Kidney capillary endothelial cell (primary cell): ENCODE measurements at regions not wholly inside any gene's neighbourhood (a gene's known extent, or its start where the extent isn't known, plus 50 kb on each side); places are given as distances from the start of the nearest gene placed in this dataset.
"Not testable (repeated sequence)": the region's sequence is repeated elsewhere in the genome, so short reads cannot be mapped to it uniquely, and the experiment has no call there.

Experiments used
- DNase-seq: peaks from one replicate; pipeline ENCODE4 v3.0.0-alpha.2; 2018; ENCODE audit warnings: low spot score

DNA sequence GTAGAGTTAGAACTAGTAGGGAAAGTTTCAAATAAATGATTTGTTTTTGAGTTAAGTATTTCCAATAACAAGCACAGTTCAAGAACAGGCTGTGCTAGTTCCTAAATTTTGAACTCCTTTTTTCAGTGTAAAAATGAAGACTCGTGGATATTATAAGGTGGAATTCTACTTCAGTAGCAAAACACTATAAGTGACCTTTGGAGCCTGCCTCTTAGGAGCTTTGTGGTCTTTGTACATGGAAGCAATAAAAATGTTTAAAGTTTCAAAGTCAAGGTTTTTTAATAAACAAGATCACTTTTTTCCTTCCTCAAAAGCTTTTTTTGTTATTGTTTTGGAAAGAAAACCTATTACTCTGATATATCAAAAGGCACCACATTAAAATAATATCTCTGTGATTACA, 292.4 kb upstream of the VWC2 start:
- no peak for DNase-seq

DNA sequence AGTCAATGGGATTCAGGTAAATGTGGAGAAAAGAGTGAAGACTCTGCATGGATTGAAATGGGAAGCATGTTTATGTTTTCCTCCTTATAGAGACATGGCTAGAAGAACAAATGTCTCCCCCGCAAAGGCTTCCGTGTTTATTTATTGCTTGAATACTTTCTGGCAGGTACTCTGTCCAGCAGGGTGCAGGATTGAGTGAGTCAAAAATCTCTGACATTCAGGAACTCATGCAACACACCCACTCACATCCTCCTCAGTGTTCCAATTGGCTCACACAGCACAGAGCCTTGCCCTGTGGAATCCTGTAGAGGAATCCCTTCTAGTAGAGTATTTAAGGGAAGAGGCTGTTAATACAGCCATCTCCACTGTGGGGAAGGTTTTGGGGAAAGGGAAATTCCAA, 290.3 kb upstream of the VWC2 start:
- DNase-seq = no peak

DNA sequence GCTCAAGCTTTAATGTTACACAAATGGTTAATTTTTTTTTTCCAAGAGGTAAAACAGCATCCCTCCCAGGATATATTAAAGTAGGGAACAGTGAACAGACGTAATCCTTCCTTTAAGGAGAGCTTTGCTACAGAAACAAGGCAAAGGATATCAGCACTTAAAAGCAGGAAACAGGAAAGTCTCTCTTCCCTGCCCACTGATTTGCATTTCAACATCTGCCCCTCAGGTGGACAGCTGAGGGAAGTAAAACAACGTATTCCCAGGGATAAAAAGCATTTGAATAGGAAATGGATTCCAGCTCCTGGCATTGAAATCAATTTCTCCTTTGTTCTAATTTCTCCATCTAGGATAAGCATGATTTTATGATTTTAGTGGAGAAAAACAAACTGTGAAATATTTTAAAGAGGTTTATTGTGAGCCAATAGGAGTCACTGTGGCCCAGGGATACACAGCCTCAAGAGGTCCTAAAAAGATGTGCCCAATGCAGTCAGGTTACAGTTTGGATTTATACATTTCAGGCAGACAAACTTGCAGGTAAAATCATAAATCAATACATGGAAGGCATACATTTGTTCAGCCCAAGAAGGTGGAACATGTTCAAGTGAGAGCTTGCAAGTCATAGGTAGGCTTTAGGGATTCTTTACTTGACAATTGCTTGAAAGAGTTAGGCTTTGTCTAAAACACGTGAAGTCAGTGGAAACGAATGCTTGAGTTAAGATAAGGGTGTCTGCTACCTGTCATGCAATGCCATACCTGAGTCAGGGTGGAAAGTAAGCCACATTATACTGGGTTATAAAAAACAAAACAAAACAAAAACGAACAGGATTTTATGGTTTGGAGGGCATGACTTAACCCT, 286.2 kb upstream of the VWC2 start:
- no peak for DNase-seq

DNA sequence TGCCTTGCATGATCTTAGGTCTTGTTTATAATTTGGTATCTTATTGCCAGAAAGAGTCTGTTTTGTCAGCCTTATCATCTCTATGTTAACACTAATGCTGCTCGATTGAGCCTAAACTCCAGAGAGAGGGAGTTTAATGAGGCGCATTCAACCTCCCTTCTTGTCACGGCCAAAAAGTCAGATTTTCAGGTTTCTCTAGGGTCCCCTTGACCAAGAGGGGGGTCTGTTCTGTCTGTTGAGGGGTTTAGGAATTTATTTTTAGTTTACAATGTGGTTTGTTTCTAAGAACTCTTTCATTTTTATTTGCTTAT, 285.7 kb upstream of the VWC2 start:
- no peak for DNase-seq

DNA sequence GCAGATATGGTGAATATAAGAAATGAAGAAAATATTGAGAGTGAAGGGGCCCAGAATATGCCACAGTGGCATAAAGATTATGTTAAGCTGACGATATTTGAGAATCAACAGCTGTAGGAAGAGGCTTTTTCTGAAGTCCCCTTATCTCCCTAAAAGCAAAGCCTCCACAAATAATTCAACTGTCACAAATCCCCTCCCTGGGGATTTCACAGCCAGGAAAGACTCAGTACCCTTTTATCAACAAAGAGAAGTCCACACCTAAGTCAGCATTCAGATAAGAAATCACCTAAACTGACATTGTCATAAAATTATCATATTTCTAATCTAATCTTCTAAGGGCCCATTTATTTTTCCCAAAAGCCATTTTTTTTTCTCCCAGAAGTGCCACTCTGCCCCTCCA, 284.9 kb upstream of the VWC2 start:
- DNase-seq = no peak

DNA sequence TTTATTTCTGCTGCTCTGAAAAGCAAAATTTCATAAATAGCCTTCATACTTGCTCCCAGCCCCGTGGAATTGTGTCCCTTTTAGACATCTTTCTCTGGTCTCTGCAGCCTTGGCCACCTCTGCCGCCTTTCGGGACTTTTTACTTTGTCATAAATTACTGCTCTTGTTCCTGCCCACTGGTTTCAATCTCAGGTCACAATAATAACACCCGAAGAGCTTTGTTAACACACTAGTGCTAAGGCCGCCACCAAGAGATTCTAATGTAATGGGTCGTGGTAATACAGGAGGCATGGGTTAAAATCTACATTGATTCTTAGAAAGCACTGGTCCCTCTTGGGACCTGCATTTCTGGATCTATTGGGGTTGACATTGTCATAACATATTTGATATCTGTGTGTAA, 276.0 kb upstream of the VWC2 start:
- DNase-seq = no peak

DNA sequence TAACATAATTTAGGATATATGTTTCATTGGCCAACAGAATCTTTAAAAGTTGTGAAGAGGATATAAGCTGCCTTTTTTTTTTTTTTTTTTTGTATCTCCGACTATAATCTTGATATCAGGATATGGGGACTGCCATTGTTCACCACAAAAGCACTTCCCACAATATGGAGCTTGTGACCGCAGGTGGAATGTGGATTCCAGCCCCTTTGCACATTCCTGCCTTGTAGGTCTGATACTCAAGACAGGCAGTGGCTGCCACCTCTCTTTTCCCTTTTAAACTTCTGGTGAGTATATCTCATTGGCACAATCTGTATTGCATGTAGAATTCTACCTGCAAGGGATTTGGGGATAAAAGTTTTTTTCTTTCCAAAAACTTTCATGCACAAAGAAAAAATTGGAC, 272.7 kb upstream of the VWC2 start:
- no peak for DNase-seq

DNA sequence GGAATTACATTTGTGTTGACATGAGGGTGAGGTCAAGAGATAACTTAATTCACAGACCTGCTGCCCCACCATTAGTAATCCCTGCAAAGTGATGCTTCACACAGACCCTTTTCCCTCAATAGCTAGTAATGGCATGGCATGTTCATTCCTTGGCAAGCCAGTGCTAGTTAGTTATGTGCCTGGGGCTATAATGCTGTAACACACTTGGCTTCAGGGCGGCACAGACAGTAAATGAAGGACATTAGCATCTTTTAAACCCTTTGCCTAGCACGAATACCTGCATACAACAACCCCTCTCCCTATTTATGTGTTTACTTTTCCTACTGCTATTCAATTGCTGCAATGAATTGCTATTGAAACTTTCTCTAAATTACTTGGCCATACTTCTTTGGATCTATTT, 266.2 kb upstream of the VWC2 start:
- not testable (repeated sequence) for DNase-seq

DNA sequence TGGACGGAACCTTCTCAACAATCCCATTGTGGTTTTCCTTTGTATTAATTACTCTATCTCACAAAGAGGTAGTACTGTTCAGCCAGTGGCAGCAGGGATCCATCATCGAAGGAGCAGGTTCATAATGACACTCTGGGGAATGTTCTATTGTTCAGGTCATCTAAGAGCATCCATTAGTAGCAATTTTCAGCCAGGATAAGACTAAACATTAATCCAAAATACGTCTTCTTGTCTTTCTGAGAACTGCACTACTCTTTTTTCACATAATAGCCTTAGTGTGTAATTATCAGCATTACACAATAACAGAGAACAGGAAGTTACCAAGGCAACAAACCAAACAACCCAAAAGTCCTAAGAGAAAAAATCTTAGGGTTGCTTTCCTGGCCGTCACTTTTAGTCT, 259.5 kb upstream of the VWC2 start:
- no peak for DNase-seq

DNA sequence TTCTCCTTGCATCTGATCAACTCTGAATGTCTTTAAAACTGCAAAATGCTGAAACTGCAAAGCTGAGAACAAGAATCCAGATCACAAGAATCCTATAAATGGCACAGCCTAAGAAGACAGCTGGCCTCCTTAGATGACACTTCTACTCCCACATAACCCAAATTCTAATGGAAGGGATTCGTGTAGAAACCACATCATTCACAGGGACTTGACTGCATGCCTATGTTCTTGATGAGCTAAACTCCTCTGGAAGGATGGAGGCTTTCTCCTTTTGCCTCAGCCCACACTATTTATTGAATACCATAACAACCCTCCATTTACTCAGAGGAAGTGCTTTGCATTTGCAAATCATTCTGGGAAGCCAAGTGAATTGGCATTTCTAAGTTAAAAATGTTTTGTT, 252.5 kb upstream of the VWC2 start:
- no peak for DNase-seq

DNA sequence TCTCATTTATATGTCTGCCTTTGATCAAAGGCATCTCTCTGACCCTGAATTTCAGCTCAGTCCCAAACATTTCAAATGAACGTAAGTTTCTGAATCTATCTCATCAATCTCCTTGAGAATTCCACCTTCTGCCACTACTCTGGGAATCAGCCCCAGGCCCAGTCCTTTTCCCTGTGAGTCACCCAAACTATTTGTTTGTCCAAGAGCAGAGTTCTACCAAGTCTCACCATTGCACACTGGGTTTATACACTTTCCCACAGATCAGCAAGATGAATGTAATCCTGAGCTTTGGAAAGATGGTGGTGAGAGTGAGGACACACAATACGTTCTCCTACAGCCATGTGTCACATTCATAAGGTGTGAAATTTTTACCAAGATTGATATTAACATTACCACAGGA, 251.3 kb upstream of the VWC2 start:
- no peak for DNase-seq

DNA sequence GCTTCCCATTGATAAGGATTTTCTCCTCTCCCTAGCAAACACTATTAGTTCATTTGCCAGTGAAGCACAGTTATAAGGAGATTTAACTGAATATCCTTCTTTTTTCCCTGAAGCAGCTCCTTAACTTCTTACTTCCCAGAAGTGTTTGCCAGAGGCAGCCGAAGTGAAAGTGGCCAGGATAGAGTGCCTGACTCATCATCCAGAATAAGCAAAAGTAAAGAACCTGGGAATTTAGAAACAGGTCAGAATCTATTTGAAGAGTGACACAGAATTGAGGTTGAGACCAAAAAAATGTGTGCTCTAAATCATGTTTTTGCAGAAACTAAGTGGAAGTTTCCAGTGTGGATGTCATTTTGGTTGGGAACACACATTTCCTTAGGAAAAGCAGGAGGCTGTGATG, 249.6 kb upstream of the VWC2 start:
- no peak for DNase-seq

DNA sequence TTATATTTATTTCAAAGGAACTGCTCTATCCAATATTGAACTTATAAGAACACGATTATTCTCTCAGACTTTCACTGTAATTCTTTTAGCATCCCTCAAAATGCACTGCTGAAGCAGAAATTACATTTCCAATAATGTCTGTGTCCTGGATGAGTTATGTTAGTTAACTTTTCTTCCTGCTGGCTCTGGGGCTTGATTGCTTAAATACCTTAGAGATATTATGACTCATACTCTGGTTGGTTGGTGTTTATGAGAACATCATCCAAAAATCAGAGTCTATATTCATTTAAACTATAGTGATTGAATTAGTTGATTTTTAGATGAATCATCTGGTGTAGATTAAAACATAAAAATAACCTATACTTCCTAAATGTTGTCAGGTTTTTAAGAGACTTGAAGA, 246.3 kb upstream of the VWC2 start:
- DNase-seq = no peak

DNA sequence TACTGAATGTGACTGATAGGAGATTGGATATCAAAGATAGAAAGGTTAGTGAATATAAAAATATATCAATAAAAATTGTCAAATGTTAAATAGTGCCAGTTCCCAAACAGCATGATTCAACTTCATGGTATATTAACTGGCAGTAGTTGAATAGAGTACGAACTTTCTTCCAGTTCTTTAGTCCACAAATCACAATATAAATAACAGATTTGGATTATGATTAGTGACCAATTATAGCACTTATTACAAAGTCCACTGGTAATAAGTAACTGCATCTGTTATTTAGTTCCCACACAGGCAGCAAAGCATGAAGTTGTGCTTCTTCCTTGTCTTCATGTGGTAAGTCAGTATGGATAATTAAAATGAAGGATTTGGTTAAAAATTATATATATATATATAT, 243.0 kb upstream of the VWC2 start:
- no peak for DNase-seq

DNA sequence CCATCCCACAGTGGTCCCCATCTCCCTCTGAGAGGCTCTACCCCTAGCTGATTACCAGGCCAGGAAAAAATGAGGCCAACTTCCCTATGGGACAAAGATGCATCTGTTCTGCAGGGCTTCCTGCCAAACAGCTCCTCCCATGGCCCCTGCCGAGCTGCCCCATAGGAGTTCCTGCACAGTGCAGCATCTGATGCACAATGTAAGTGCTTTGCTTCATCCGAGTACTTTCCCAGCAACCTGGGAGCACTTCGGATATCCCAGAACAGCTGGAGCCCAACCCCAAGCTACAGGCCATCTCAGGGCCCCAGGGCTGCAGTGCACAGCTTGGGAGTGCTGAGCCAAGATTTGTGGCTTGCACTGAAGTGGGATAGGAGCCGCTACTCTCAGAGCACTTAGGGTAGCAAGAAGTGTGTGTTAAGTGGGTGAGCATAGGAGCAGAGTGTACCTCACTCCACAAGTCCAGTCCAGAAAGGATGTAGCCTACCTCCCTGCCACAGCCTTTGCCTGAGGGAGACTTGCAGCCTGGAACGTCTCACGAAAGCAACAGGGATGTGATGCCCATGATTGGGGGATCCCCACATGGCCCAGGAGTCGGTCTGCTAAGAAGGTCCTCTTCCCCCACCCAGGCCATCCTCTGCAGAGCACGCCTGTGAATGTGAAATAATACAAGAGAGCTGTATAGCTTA, 209.6 kb upstream of the VWC2 start:
- DNase-seq = no peak

DNA sequence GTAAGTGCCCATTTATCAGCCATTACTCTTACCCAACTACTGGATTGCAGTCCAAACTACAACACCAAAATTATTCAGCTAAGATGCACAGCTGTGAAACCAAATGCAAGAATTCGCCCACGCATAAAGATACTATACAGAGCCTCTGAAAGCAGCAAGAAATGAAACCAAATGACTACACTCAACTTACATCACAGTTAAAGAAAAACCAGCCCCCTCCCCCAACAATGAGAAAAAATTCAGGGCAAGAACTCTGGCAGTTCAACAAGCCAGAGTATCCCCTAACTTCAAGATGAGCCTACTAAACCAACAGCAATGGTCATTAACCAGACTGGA, 209.1 kb upstream of the VWC2 start:
- no peak for DNase-seq

DNA sequence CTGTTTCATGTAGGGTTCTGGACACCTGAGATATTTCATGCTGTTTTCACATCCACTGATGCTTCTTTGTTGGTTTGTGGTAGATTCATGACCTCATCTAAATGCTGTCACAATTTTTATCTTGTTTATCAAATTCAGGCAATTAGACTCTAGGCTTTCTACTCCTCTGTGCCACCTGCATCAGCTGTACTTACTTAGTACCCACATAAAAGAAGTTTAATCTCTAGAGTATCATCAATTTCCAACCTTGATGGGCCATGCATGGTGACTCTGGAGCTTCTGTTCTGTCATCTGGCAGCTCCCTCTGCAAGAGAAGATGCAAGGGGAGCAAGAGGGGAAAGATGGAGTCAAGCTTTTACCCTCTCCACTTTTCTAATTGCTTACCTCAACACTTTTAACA, 195.9 kb upstream of the VWC2 start:
- no peak for DNase-seq

DNA sequence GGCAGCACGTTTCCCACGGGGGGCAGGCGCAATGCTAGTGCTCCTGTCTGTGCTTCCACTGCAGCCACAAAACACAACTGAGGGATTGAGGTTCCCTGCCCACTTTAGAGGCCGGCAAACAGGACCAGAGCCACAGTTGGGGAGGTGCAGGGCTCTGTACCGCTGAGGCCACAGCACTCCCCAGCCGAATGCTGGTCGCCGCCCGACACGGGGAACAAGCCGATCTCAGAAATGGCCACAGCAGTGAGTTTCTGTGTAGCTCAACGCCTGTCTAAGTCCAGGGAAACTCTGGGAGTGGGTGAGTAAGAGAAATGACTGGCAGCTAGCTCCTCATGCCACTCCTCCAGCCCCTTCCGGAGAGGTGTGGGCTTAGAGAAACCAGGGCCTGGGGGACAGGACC, 194.0 kb upstream of the VWC2 start:
- DNase-seq = no peak

DNA sequence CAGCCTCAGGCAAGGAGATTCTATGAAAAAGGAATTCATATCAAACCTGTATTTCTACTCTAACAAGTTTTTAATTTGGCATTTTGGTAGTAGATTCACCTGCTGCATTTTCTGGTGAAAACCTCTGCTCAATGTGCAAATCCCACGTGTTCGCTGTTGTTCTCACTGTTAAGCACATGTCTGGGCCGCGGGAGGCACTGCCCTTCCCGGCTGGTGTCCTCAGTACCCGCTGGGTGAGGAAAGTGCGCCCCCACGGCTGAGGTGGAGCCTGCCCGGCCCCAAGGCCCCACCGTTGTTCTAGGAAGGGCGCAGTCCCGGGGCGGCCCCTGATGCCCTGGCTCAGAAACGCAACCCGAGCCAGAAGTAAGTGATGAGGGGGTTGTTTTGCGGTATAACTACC, 193.4 kb upstream of the VWC2 start:
- DNase-seq = no peak

DNA sequence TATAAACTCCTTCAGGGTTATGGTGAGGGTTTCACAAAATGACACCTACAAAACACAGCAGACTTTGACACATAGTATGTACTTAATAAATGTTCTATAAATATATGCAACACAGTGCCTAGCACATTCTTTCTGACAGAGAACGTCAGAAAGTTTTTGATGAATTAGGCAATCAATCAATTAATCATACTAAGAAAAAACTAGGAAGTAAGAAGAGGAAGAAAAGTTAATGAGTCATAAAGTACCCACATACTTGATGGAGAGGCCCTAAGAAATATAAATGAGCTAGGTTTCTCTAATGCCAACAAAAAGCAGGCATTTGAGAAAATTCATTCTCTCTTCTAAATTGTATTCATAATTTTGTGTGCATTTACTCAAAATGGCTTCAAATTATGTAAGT, 192.7 kb upstream of the VWC2 start:
- no peak for DNase-seq

DNA sequence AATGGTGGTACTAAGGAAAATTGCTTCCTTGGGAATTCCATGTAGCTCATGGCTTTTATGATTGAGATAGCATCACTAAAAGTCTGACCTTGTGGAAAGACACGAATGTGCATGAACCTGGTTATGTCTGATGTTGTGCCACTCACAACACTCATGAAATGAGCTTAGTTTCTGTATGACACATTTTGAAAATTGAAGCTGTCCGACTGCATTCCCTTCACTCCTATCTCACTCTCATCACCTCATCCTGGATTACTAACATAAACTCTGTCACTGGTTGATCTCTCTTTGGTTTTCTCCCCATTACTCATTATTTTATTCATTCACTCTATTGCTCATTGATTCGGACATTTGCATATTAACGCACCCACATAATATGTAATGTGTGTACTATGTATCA, 190.0 kb upstream of the VWC2 start:
- no peak for DNase-seq

DNA sequence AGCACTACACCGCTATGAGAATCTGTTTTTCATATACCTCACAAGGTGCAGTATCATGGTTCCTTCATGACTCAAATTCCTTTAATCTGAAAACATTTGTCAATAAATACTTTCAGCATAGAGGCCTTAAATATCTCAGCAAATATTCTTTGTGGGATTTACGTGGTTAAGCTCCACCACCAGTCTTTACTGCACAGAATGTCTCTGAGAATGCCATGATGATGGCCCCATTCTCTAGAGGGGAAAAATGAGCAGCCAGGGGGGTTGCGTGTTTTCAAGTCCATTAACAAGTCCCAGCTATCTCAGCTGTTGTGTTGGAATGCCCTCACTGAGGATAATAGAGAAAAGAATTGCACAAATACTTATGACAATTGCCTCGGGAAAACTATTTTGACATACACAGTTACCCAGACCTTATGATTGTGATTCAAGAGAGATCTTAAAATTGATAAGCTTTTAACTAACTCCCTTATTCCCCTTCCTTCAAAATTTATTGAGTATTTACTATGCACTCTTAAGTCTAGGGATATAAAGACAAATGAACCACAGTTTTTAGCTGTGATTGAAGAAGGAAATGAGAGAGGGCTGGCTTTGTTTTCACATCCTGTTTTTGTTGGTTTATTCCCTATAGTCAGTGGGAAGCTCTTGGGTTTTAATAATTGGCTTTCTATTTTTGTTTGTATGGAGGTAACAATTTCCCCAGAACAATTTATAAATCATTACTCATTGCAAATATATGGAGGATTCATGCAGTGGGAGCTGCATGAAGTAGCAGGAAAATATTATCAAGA, 176.5 kb upstream of the VWC2 start:
- no peak for DNase-seq

DNA sequence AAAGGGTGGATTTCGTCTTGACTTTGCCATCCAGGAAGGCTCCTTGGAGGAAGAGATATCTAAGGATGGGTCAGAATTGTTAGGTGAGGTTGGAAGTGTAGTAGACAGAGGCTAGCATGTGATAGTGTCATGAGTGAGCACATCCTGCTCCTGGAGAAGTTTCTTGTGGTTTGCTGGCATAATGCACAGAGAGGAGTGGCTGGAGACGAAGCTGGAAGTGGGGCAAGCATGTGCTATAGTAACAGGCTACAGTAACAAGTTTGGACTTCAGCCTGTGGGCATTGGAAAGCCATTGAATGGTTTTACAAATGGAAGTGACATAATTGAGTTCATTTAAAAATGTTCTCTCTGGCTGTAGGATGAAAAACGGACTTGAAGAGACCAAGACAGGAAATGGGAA, 175.6 kb upstream of the VWC2 start:
- DNase-seq = no peak
